Endothelial cell of umbilical vein (primary cell): ENCODE measurements at regions not wholly inside any gene's neighbourhood (a gene's known extent, or its start where the extent isn't known, plus 50 kb on each side); places are given as distances from the start of the nearest gene placed in this dataset.

Source experiments
- BruUV-seq: library from RNA; stranded (reverse); fragments of 400-500 nt; replicated peaks from 2 replicates; lab custom pipeline; 2021; lab: Mats Ljungman, UMichigan
- CTCF ChIA-PET: fragments of 300-600, 350-600 bp; sonication (Branson Sonifier 250); formaldehyde crosslinking; loops from one replicate; lab custom pipeline; 2021; ENCODE audit warnings: antibody characterized with exemption, inconsistent platforms; lab: Charles Lee
- POLR2A ChIA-PET: fragments of 300-600, 350-600 bp; sonication (Branson Sonifier 250); formaldehyde crosslinking; loops from one replicate; lab custom pipeline; 2021; ENCODE audit warnings: antibody characterized with exemption, inconsistent platforms; lab: Charles Lee
- DNase-seq: peaks from one replicate; pipeline ENCODE4 v3.0.0-alpha.2; 2011; ENCODE audit warnings: low read depth, low spot score
- FAIRE-seq: peaks from 2 replicates; lab custom pipeline; 2011; peaks lifted over from hg19 to GRCh38; lab: Jason Lieb, UNC
- H2AFZ ChIP-seq: 2 replicates; pipeline ENCODE4 v1.6.0; 2012; ENCODE audit warnings: low read depth, low read length, control low read depth, inconsistent platforms
- H3K27ac ChIP-seq: 2 replicates; pipeline ENCODE4 v1.5.1; 2011; ENCODE audit warnings: low read depth, mild to moderate bottlenecking, control low read depth, low read length, moderate library complexity; ENCODE audit not compliant: insufficient read depth
- H3K27me3 ChIP-seq, 2 experiments: 2 replicates each; pipeline versions ENCODE4 v1.6.0 to v1.6.1; 2011; ENCODE audit warnings: low read length in 2 of 2, mixed read lengths in 1 of 2; ENCODE audit not compliant: control insufficient read depth in 2 of 2, insufficient read depth in 2 of 2
- H3K36me3 ChIP-seq, 2 experiments: 2 replicates in 1 of 2; 3 replicates in 1 of 2; pipeline ENCODE4 v1.5.1; 2011; ENCODE audit warnings: low read length in 2 of 2, mild to moderate bottlenecking in 1 of 2, moderate library complexity in 1 of 2; ENCODE audit not compliant: control insufficient read depth in 2 of 2, insufficient read depth in 2 of 2; ENCODE audit errors: extremely low read depth in 1 of 2
- H3K4me1 ChIP-seq: 3 replicates; pipeline ENCODE4 v1.5.1; 2011; ENCODE audit warnings: mild to moderate bottlenecking, low read length; ENCODE audit not compliant: control insufficient read depth, insufficient read depth; ENCODE audit errors: extremely low read depth
- H3K4me2 ChIP-seq: 2 replicates; pipeline ENCODE4 v1.6.1; 2011; ENCODE audit warnings: low read length, control low read depth, mixed read lengths; ENCODE audit not compliant: insufficient read depth
- H3K4me3 ChIP-seq, 3 experiments: fragments of 200-600 bp in 1 of 3; sonication (generic), shearing (Covaris generic) in 1 of 3; replicated peaks in 1 of 3; 2 replicates each; pipeline ENCODE4 v1.5.1; 2011 to 2016; ENCODE audit warnings: control low read depth in 3 of 3, low read length in 3 of 3, mild to moderate bottlenecking in 2 of 3, inconsistent platforms in 1 of 3, low read depth in 1 of 3, moderate library complexity in 1 of 3; ENCODE audit not compliant: insufficient read depth in 1 of 3
- H3K79me2 ChIP-seq: 2 replicates; pipeline ENCODE4 v1.6.0; 2012; ENCODE audit warnings: low read length, inconsistent platforms; ENCODE audit not compliant: control insufficient read depth, insufficient read depth
- H3K9ac ChIP-seq: replicated peaks from 2 replicates; pipeline ENCODE3; 2011; ENCODE audit warnings: low read length, control low read depth; ENCODE audit not compliant: insufficient read depth; ENCODE audit errors: extremely low read depth
- H3K9me1 ChIP-seq: replicated peaks from 3 replicates; pipeline ENCODE4 v1.6.0; 2011; ENCODE audit warnings: mild to moderate bottlenecking, low read length; ENCODE audit not compliant: control insufficient read depth, insufficient read depth; ENCODE audit errors: extremely low read depth
- H3K9me3 ChIP-seq: replicated peaks from 2 replicates; pipeline ENCODE4 v1.5.1; 2012; ENCODE audit warnings: low read length, inconsistent platforms; ENCODE audit not compliant: control insufficient read depth, insufficient read depth
- H4K20me1 ChIP-seq: replicated peaks from 2 replicates; pipeline ENCODE3; 2011; ENCODE audit warnings: mild to moderate bottlenecking, low read length; ENCODE audit not compliant: control insufficient read depth, insufficient read depth; ENCODE audit errors: extremely low read depth
- CTCF ChIP-seq, 2 donors: IDR thresholded peaks; 1 replicate in 1 of 2; 2 replicates in 1 of 2; pipeline ENCODE4 v1.5.1; 2011; ENCODE audit warnings: low read length in 2 of 2, mild to moderate bottlenecking in 2 of 2, moderate library complexity in 2 of 2, control low read depth in 1 of 2, inconsistent platforms in 1 of 2, low read depth in 1 of 2; ENCODE audit not compliant: insufficient read depth in 1 of 2; ENCODE audit errors: extremely low read depth in 1 of 2
- EZH2 ChIP-seq: IDR thresholded peaks from 2 replicates; pipeline ENCODE4 v1.6.1; 2012; ENCODE audit warnings: borderline replicate concordance, low read depth, mild to moderate bottlenecking, moderate library complexity, low read length, inconsistent platforms; ENCODE audit not compliant: severe bottlenecking
- FOS ChIP-seq: IDR thresholded peaks from 2 replicates; pipeline ENCODE4 v1.6.1; 2011; ENCODE audit warnings: mild to moderate bottlenecking, low read length, moderate library complexity, borderline replicate concordance; ENCODE audit not compliant: insufficient read depth
- GATA2 ChIP-seq: IDR thresholded peaks from 2 replicates; pipeline ENCODE4 v1.7.0; 2011; ENCODE audit warnings: low read depth, mild to moderate bottlenecking, moderate library complexity, mixed read lengths, low read length; ENCODE audit not compliant: insufficient read length, insufficient read depth
- JUN ChIP-seq: IDR thresholded peaks from 2 replicates; pipeline ENCODE4 v1.6.1; 2011; ENCODE audit warnings: borderline replicate concordance, low read depth; ENCODE audit not compliant: insufficient read length, insufficient read depth
- MAX ChIP-seq: IDR thresholded peaks from 2 replicates; pipeline ENCODE4 v1.6.1; 2011; ENCODE audit not compliant: insufficient read depth, insufficient read length
- MYC ChIP-seq: IDR thresholded peaks from one replicate; pipeline ENCODE4 v1.6.1; 2011; ENCODE audit warnings: mild to moderate bottlenecking, low read depth, low read length
- POLR2A ChIP-seq: IDR thresholded peaks from 2 replicates; pipeline ENCODE4 v1.6.1; 2012; ENCODE audit warnings: low read depth, mild to moderate bottlenecking, control low read depth, low read length
- POLR2AphosphoS5 ChIP-seq: IDR thresholded peaks from 2 replicates; pipeline ENCODE4 v1.6.1; 2012; ENCODE audit warnings: low read depth, mild to moderate bottlenecking, control low read depth, low read length, moderate library complexity; ENCODE audit not compliant: insufficient read depth
- dilution Hi-C: fragments of 300-500 bp; cut with MboI; formaldehyde crosslinking; loops from one replicate; pipeline ENCODE4 v1.15.0; 2019; ENCODE audit warnings: low sequenced_read_pairs; ENCODE audit not compliant: extremely low pct_ligation_motif_present
- intact Hi-C: fragments of 100-400 bp; cut with micrococcal nuclease; formaldehyde crosslinking; loops from one replicate; pipeline ENCODE4 v1.10.0; 2022

GRCh38 chr20:52540509-52540908 lies 348.9 kb upstream of the ZFP64 start:
- no peak for TF ChIP-seq EZH2
- TF ChIP-seq MYC = no peak
- no peak for TF ChIP-seq MAX
- TF ChIP-seq GATA2 = no peak
- no peak for TF ChIP-seq FOS
- no peak for TF ChIP-seq POLR2A
- TF ChIP-seq CTCF (IDR thresholded peaks at IDR 0.05; ENCODE audit: extremely low read depth in 1 of 2, insufficient read depth in 1 of 2, low read depth in 1 of 2, low read length in 2 of 2) = no peak
- TF ChIP-seq JUN = no peak
- no peak for TF ChIP-seq POLR2AphosphoS5
- Histone ChIP-seq H3K9me3 (no peaks in the 10 kb centered on the region), H3K79me2 (no peaks in the 10 kb centered on the region), H3K27ac (no peak overlapping the region), H3K36me3 (no peaks in the 10 kb centered on the region), H3K4me2 (no peak overlapping the region), H3K9ac (no peak overlapping the region), H3K4me3 (no peak overlapping the region), H3K4me1 (no peaks in the 10 kb centered on the region), H4K20me1 (no peaks in the 10 kb centered on the region), H3K9me1 (no peaks in the 10 kb centered on the region), H3K27me3 (no peaks in the 10 kb centered on the region), H2AFZ (no peak overlapping the region)
- ChIA-PET POLR2A (no interaction called here), CTCF (interaction anchor here (0.6 kb wide), 1 partner anchor 146 kb away, joined by 3 read pairs; no protein-coding TSS in a partner anchor)
- DNase-seq (no peak), FAIRE-seq (no peak)
- BruUV-seq = no TSS peak
- intact Hi-C loops = no loop called here
- dilution Hi-C loops = no loop called here
